Keratinocyte (primary cell): ENCODE measurements at regions not wholly inside any gene's neighbourhood (a gene's known extent, or its start where the extent isn't known, plus 50 kb on each side); places are given as distances from the start of the nearest gene placed in this dataset.

ENCODE experiments used
- DNase-seq: peaks from one replicate; pipeline ENCODE4 v3.0.0-alpha.2; 2011; ENCODE audit warnings: low read depth, missing footprints, low spot score
- FAIRE-seq: peaks from 2 replicates; lab custom pipeline; 2011; peaks lifted over from hg19 to GRCh38; lab: Jason Lieb, UNC
- H2AFZ ChIP-seq: 2 replicates; pipeline ENCODE4 v1.6.0; 2012; ENCODE audit warnings: low read length, control low read depth, inconsistent platforms; ENCODE audit not compliant: control insufficient read depth
- H3K27ac ChIP-seq: 2 replicates; pipeline ENCODE4 v1.5.1; 2011; ENCODE audit warnings: low read length; ENCODE audit not compliant: control insufficient read depth, insufficient read depth
- H3K27me3 ChIP-seq: 3 replicates; pipeline ENCODE4 v1.6.0; 2011; ENCODE audit warnings: low read length; ENCODE audit not compliant: control insufficient read depth, insufficient read depth; ENCODE audit errors: extremely low read depth
- H3K36me3 ChIP-seq, 2 experiments: 2 replicates in 1 of 2; 3 replicates in 1 of 2; pipeline ENCODE4 v1.5.1; 2011; ENCODE audit warnings: low read length in 2 of 2, mild to moderate bottlenecking in 1 of 2; ENCODE audit not compliant: control insufficient read depth in 2 of 2, insufficient read depth in 2 of 2; ENCODE audit errors: extremely low read depth in 1 of 2
- H3K4me1 ChIP-seq: 3 replicates; pipeline ENCODE4 v1.5.1; 2011; ENCODE audit warnings: low read length; ENCODE audit not compliant: control insufficient read depth, insufficient read depth; ENCODE audit errors: extremely low read depth
- H3K4me2 ChIP-seq: 3 replicates; pipeline ENCODE4 v1.6.0; 2011; ENCODE audit warnings: low read depth, low read length; ENCODE audit not compliant: control insufficient read depth, insufficient read depth; ENCODE audit errors: extremely low read depth
- H3K4me3 ChIP-seq, 3 experiments: fragments of 200-600 bp in 1 of 3; sonication (generic) in 1 of 3; 2 replicates in 2 of 3; 3 replicates in 1 of 3; pipeline ENCODE4 v1.5.1; 2011 to 2016; ENCODE audit warnings: low read length in 3 of 3, mild to moderate bottlenecking in 3 of 3, control low read depth in 2 of 3, inconsistent platforms in 1 of 3, low read depth in 1 of 3, mixed read lengths in 1 of 3, mixed run types in 1 of 3, moderate library complexity in 1 of 3; ENCODE audit not compliant: control insufficient read depth in 2 of 3, insufficient read depth in 2 of 3; ENCODE audit errors: extremely low read depth in 1 of 3
- H3K79me2 ChIP-seq: 2 replicates; pipeline ENCODE4 v1.6.0; 2012; ENCODE audit warnings: low read length; ENCODE audit not compliant: control insufficient read depth, insufficient read depth
- H3K9ac ChIP-seq: 3 replicates; pipeline ENCODE4 v1.6.0; 2011; ENCODE audit warnings: low read length; ENCODE audit not compliant: control insufficient read depth, insufficient read depth; ENCODE audit errors: extremely low read depth
- H3K9me1 ChIP-seq: 3 replicates; pipeline ENCODE4 v1.6.0; 2011; ENCODE audit warnings: low read length; ENCODE audit not compliant: control insufficient read depth, insufficient read depth; ENCODE audit errors: extremely low read depth
- H3K9me3 ChIP-seq: 2 replicates; pipeline ENCODE4 v1.5.1; 2012; ENCODE audit warnings: low read depth, low read length; ENCODE audit not compliant: control insufficient read depth
- H4K20me1 ChIP-seq: 3 replicates; pipeline ENCODE4 v1.6.0; 2011; ENCODE audit warnings: low read length; ENCODE audit not compliant: control insufficient read depth, insufficient read depth; ENCODE audit errors: extremely low read depth
- EZH2 ChIP-seq: IDR thresholded peaks from one replicate; pipeline ENCODE4 v1.6.1; 2012; ENCODE audit warnings: inconsistent platforms, mild to moderate bottlenecking, low read length, moderate library complexity
- dilution Hi-C: fragments of 300-500 bp; cut with MboI; formaldehyde crosslinking; loops from one replicate; pipeline ENCODE4 v1.7.0; 2020; ENCODE audit warnings: low sequenced_read_pairs; ENCODE audit not compliant: extremely low pct_ligation_motif_present
- TF ChIP-seq, protein P1 (sequence below), 3 experiments: IDR thresholded peaks in 1 of 3; conservative IDR thresholded peaks in 1 of 3; optimal IDR thresholded peaks in 1 of 3; 2 replicates in 2 of 3; 3 replicates in 1 of 3; pipeline versions ENCODE3 to v1.5.1; 2011; ENCODE audit warnings: low read length in 3 of 3, mild to moderate bottlenecking in 3 of 3, moderate library complexity in 2 of 3, control low read depth in 1 of 3, inconsistent platforms in 1 of 3; ENCODE audit not compliant: insufficient read depth in 2 of 3; ENCODE audit errors: extremely low read depth in 1 of 3

DNA sequence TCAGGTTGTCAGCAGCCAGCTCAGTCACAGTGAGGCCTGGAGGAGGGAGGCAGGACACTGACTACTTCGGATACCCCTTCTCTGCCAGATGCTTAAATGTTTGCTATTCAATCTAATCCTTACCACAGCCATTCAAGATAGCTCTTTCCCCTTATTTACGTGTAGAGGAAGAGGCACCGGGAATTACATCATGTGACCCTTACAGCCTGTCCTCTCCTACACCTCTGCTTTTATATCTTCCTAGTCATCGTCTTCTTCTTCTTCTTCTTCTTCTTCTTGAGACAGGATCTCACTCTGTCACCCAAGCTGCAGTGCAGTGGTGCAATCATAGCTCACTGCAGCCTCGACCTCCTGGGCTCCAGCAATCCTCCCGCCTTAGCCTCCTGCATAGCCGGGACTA lies 148.1 kb upstream of the NEDD9 start:
- Histone ChIP-seq H3K27me3 (no peaks in the 10 kb centered on the region), H4K20me1 (no peaks in the 10 kb centered on the region), H3K4me3 (no peak overlapping the region), H3K4me2 (no peak overlapping the region), H3K9me3 (no peaks in the 10 kb centered on the region), H3K9me1 (no peaks in the 10 kb centered on the region), H3K27ac (no peak overlapping the region), H3K4me1 (no peaks in the 10 kb centered on the region), H3K36me3 (no peaks in the 10 kb centered on the region), H2AFZ (no peak overlapping the region), H3K9ac (no peak overlapping the region), H3K79me2 (no peaks in the 10 kb centered on the region)
- TF ChIP-seq, protein P1, sequence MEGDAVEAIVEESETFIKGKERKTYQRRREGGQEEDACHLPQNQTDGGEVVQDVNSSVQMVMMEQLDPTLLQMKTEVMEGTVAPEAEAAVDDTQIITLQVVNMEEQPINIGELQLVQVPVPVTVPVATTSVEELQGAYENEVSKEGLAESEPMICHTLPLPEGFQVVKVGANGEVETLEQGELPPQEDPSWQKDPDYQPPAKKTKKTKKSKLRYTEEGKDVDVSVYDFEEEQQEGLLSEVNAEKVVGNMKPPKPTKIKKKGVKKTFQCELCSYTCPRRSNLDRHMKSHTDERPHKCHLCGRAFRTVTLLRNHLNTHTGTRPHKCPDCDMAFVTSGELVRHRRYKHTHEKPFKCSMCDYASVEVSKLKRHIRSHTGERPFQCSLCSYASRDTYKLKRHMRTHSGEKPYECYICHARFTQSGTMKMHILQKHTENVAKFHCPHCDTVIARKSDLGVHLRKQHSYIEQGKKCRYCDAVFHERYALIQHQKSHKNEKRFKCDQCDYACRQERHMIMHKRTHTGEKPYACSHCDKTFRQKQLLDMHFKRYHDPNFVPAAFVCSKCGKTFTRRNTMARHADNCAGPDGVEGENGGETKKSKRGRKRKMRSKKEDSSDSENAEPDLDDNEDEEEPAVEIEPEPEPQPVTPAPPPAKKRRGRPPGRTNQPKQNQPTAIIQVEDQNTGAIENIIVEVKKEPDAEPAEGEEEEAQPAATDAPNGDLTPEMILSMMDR (optimal IDR thresholded peaks at IDR 0.05 in 1 of 3, IDR thresholded peaks at IDR 0.05 in 1 of 3, conservative IDR thresholded peaks at IDR 0.05 in 1 of 3; ENCODE audit: extremely low read depth in 1 of 3, insufficient read depth in 2 of 3, low read length in 3 of 3) = no peak
- TF ChIP-seq EZH2 = no peak
- no peak for FAIRE-seq
- no peak for DNase-seq
- dilution Hi-C loops = no loop called here

DNA sequence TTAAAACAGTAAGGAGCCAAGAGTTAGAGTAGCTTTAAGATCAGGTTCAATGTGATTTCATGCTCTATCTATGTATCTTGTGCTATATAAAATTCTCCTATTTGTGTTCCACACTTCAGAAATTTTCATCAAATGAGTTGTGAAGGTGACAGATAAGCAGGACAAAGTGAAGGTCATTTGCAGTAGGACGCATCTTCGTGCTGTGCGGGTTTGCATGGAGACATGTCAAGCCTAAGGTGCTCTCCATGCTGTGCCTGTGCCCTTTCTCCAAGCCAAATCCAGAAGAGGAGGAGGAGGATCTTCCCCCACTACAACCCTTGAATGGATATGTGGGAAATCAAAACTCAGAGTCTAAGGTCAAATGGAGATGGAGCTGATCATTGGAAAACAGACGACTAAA lies 147.3 kb upstream of the NEDD9 start:
- DNase-seq (no peak), FAIRE-seq (no peak)
- H2AFZ ChIP-seq = no peak overlapping the region
- H3K9ac ChIP-seq = no peak overlapping the region
- H3K79me2 ChIP-seq = no peaks in the 10 kb centered on the region
- no peak overlapping the region for H3K4me2 ChIP-seq
- H3K9me1 ChIP-seq = no peaks in the 10 kb centered on the region
- no peaks in the 10 kb centered on the region for H4K20me1 ChIP-seq
- dilution Hi-C loops = no loop called here
- H3K27ac ChIP-seq = no peak overlapping the region
- H3K36me3 ChIP-seq = no peaks in the 10 kb centered on the region
- H3K9me3 ChIP-seq = no peaks in the 10 kb centered on the region
- TF ChIP-seq, protein P1 (optimal IDR thresholded peaks at IDR 0.05 in 1 of 3, IDR thresholded peaks at IDR 0.05 in 1 of 3, conservative IDR thresholded peaks at IDR 0.05 in 1 of 3; ENCODE audit: extremely low read depth in 1 of 3, insufficient read depth in 2 of 3, low read length in 3 of 3) = no peak
- no peak for TF ChIP-seq EZH2
- no peak overlapping the region for H3K4me3 ChIP-seq
- H3K27me3 ChIP-seq = no peaks in the 10 kb centered on the region
- no peaks in the 10 kb centered on the region for H3K4me1 ChIP-seq
